ELF-1 (cell line): ENCODE measurements at regions not wholly inside any gene's neighbourhood (a gene's known extent, or its start where the extent isn't known, plus 50 kb on each side); places are given as distances from the start of the nearest gene placed in this dataset.
"Not testable (repeated sequence)": the region's sequence is repeated elsewhere in the genome, so short reads cannot be mapped to it uniquely, and the experiment has no call there.

Source experiments
- DNase-seq: peaks from one replicate; pipeline ENCODE4 v3.0.0-alpha.2; 2016; ENCODE audit warnings: low read depth, low spot score

- no peak for DNase-seq
Observed at GRCh38 chr13:62250501-62251201, 835.0 kb upstream of the PCDH20 start.

GRCh38 chr13:62246581-62246980 is 830.9 kb upstream of the PCDH20 start:
- DNase-seq = no peak

GRCh38 chr13:62243106-62243505 is 827.5 kb upstream of the PCDH20 start:
- DNase-seq = no peak

GRCh38 chr13:62234780-62235440 is 819.3 kb upstream of the PCDH20 start:
- no peak for DNase-seq

GRCh38 chr13:62210951-62211350 is 795.3 kb upstream of the PCDH20 start:
- no peak for DNase-seq

GRCh38 chr13:62209529-62209928 is 793.9 kb upstream of the PCDH20 start:
- DNase-seq = no peak

GRCh38 chr13:62207388-62207787 is 791.7 kb upstream of the PCDH20 start:
- DNase-seq = no peak

- DNase-seq = no peak
Observed at GRCh38 chr13:62206165-62206564, 790.5 kb upstream of the PCDH20 start.

GRCh38 chr13:62205273-62205672 is 789.6 kb upstream of the PCDH20 start:
- no peak for DNase-seq

GRCh38 chr13:62194371-62194770 is 778.7 kb upstream of the PCDH20 start:
- no peak for DNase-seq

- peak; percentile 4 for DNase-seq
Observed at GRCh38 chr13:62193919-62194318, 778.3 kb upstream of the PCDH20 start.

- no peak for DNase-seq
Observed at GRCh38 chr13:62185631-62186255, 770.1 kb upstream of the PCDH20 start.

GRCh38 chr13:62176051-62176450 is 760.4 kb upstream of the PCDH20 start:
- no peak for DNase-seq

GRCh38 chr13:62173958-62174357 is 758.3 kb upstream of the PCDH20 start:
- DNase-seq = no peak

GRCh38 chr13:62171697-62172096 is 756.0 kb upstream of the PCDH20 start:
- no peak for DNase-seq

- no peak for DNase-seq
Observed at GRCh38 chr13:62168891-62169290, 753.2 kb upstream of the PCDH20 start.

GRCh38 chr13:62167650-62168172 is 752.1 kb upstream of the PCDH20 start:
- no peak for DNase-seq

- no peak for DNase-seq
Observed at GRCh38 chr13:62162860-62163259, 747.2 kb upstream of the PCDH20 start.

GRCh38 chr13:62158520-62158919 is 742.9 kb upstream of the PCDH20 start:
- DNase-seq = no peak

GRCh38 chr13:62151724-62152123 is 736.1 kb upstream of the PCDH20 start:
- not testable (repeated sequence) for DNase-seq

- no peak for DNase-seq
Observed at GRCh38 chr13:62142048-62142447, 726.4 kb upstream of the PCDH20 start.

- DNase-seq = no peak
Observed at GRCh38 chr13:62139597-62139996, 723.9 kb upstream of the PCDH20 start.
